GM12865 (cell line): ENCODE measurements at regions not wholly inside any gene's neighbourhood (a gene's known extent, or its start where the extent isn't known, plus 50 kb on each side); places are given as distances from the start of the nearest gene placed in this dataset.
"Not testable (repeated sequence)": the region's sequence is repeated elsewhere in the genome, so short reads cannot be mapped to it uniquely, and the experiment has no call there.

Experiments used
- DNase-seq: peaks from one replicate; pipeline ENCODE4 v3.0.0; 2010; ENCODE audit warnings: low read depth
- H3K4me3 ChIP-seq: 2 replicates; pipeline ENCODE4 v1.5.1; 2011; ENCODE audit warnings: mild to moderate bottlenecking, low read depth, low read length, control low read depth
- CTCF ChIP-seq: IDR thresholded peaks from 2 replicates; pipeline ENCODE4 v1.5.1; 2011; ENCODE audit warnings: low read length, control low read depth, low read depth, inconsistent platforms; ENCODE audit not compliant: insufficient read depth; ENCODE audit errors: missing control alignments

- no peak overlapping the region for H3K4me3 ChIP-seq
- TF ChIP-seq CTCF = no peak
These were observed 54.8 kb upstream of the SORCS2 start for GRCh38 chr4:7137326-7138200.

GRCh38 chr4:7136351-7136750 lies 56.0 kb upstream of the SORCS2 start:
- TF ChIP-seq CTCF = no peak
- H3K4me3 ChIP-seq = no peak overlapping the region
- no peak for DNase-seq

More at GRCh38 chr4:7137326-7138200, 54.8 kb upstream of the SORCS2 start:
- no peak for DNase-seq

- no peak for TF ChIP-seq CTCF
- no peak overlapping the region for H3K4me3 ChIP-seq
- no peak for DNase-seq
These were observed 57.0 kb upstream of the SORCS2 start for GRCh38 chr4:7135389-7135746.

GRCh38 chr4:7134737-7135388 lies 57.5 kb upstream of the SORCS2 start:
- H3K4me3 ChIP-seq = no peak overlapping the region
- no peak for TF ChIP-seq CTCF
- no peak for DNase-seq

GRCh38 chr4:7133818-7134650 lies 58.3 kb upstream of the SORCS2 start:
- not testable (repeated sequence) for DNase-seq

GRCh38 chr4:7132730-7133582 lies 59.4 kb upstream of the SORCS2 start:
- TF ChIP-seq CTCF = no peak
- H3K4me3 ChIP-seq = no peak overlapping the region
- DNase-seq = no peak

More at GRCh38 chr4:7133818-7134650, 58.3 kb upstream of the SORCS2 start:
- H3K4me3 ChIP-seq = not testable (repeated sequence)
